Mesothelial cell of epicardium (in vitro differentiated cells): ENCODE measurements at regions not wholly inside any gene's neighbourhood (a gene's known extent, or its start where the extent isn't known, plus 50 kb on each side); places are given as distances from the start of the nearest gene placed in this dataset.

Experiments
- DNase-seq, 2 experiments: peaks; one replicate each; pipeline ENCODE4 v3.0.0; 2021; ENCODE audit warnings: low spot score in 2 of 2; ENCODE audit not compliant: unreplicated experiment in 2 of 2
- H3K27ac Mint-ChIP-seq: 2 replicates; pipeline ENCODE4 v1.8.0; 2021; ENCODE audit warnings: mixed read lengths
- H3K27me3 Mint-ChIP-seq: 2 replicates; pipeline ENCODE4 v1.8.0; 2021; ENCODE audit warnings: low read depth, mixed read lengths
- H3K36me3 Mint-ChIP-seq: 2 replicates; pipeline ENCODE4 v1.8.0; 2021; ENCODE audit warnings: mixed read lengths
- H3K4me1 Mint-ChIP-seq: 2 replicates; pipeline ENCODE4 v1.8.0; 2021; ENCODE audit warnings: mixed read lengths
- H3K4me3 Mint-ChIP-seq: 2 replicates; pipeline ENCODE4 v1.8.0; 2021; ENCODE audit warnings: mild to moderate bottlenecking, moderate library complexity, mixed read lengths
- H3K9me3 Mint-ChIP-seq: 2 replicates; pipeline ENCODE4 v1.8.0; 2021; ENCODE audit warnings: mixed read lengths
- TF ChIP-seq, protein P1 (sequence below): fragments of 200-600 bp; sonication (generic); IDR thresholded peaks from one replicate; pipeline ENCODE4 v1.5.0; 2021; ENCODE audit warnings: antibody characterized with exemption; ENCODE audit not compliant: unreplicated experiment

DNA sequence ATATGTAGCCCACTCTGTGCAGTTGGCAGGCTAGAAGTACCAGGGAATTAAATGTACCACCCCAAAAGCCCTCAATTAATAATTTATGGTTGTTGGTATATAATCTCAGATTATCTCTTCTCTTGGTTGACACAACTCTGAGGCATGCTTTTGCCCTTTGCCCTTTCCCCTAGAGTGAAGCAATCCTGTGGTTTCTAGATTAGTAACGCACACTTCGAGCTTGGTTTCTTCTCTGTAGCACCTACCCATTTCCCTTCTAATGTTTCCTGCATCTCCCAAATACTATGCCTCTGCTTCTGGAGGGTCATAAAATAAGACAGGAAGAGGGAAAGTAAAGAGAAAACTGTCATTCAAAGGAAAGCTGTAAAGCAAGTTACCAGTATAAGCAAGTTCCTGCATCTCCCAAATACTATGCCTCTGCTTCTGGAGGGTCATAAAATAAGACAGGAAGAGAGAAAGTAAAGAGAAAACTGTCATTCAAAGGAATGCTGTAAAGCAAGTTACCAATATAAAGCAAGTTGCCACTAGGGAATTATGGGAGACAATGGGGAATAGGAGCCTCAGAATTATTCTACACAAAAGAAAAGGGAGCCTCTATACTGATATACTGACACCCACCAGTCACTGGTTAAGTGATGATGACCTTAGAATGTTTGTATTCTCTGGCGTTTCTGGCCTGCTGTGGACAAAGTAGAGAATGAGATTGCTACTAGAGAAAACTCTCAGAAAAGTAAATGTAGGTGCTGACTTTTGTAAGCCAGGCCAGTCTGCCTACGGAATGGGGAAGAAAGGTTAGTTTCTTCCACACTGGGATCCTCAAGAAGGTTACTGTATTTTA is 862.6 kb upstream of the MAN1A1 start:
- no peak overlapping the region for H3K27ac Mint-ChIP-seq

DNA sequence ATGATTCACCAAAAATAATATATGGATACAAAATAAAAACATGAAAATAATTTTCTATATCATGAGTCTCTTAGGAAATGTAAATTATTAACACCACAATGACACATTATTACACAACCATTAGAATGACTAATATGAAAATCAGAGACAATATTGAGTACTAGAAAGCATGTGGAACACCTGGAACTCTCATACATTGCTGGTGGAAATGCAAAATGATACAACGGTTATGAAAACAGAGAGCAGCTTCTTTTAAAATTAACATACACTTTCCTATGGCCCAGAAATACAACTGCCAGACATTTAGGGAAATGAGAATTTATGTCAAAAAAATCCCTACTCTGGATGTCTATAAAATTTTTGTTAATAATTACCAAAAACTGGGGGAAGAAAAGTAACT is 853.3 kb upstream of the MAN1A1 start:
- TF ChIP-seq, protein P1, sequence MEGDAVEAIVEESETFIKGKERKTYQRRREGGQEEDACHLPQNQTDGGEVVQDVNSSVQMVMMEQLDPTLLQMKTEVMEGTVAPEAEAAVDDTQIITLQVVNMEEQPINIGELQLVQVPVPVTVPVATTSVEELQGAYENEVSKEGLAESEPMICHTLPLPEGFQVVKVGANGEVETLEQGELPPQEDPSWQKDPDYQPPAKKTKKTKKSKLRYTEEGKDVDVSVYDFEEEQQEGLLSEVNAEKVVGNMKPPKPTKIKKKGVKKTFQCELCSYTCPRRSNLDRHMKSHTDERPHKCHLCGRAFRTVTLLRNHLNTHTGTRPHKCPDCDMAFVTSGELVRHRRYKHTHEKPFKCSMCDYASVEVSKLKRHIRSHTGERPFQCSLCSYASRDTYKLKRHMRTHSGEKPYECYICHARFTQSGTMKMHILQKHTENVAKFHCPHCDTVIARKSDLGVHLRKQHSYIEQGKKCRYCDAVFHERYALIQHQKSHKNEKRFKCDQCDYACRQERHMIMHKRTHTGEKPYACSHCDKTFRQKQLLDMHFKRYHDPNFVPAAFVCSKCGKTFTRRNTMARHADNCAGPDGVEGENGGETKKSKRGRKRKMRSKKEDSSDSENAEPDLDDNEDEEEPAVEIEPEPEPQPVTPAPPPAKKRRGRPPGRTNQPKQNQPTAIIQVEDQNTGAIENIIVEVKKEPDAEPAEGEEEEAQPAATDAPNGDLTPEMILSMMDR, result no peak
- Mint-ChIP-seq H3K4me3 (no peak overlapping the region), H3K4me1 (peaks cover 4% of the 10 kb centered on the region), H3K27ac (no peak overlapping the region), H3K27me3 (no peaks in the 10 kb centered on the region), H3K9me3 (peaks cover under 1% of the 10 kb centered on the region), H3K36me3 (no peaks in the 10 kb centered on the region)
- no peak for DNase-seq

More for the DNA sequence above, 862.6 kb upstream of the MAN1A1 start:
- Mint-ChIP-seq H3K27me3 (no peaks in the 10 kb centered on the region), H3K4me1 (peaks cover 34% of the 10 kb centered on the region), H3K36me3 (no peaks in the 10 kb centered on the region), H3K4me3 (no peak overlapping the region), H3K9me3 (peaks cover 18% of the 10 kb centered on the region)
- TF ChIP-seq, protein P1, result no peak
- DNase-seq, result no peak

DNA sequence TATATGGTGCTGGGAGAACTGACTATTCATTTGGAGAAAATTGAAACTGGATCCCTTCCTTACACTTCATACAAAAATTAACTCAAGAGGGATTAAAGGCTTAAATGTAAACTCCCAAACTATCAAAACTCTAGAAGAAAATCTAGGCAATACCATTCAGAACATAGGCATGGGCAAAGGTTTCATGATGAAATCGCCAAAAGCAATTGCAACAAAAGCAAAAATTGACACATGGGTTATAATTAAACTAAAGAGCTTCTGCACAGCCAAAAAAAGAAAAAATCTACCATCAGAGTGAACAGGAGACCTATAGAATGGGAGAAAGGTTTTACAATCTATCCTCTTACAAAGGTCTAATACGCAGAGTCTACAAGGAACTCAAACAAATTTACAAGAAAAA is 851.3 kb upstream of the MAN1A1 start:
- Mint-ChIP-seq H3K27me3 (no peaks in the 10 kb centered on the region), H3K27ac (no peak overlapping the region), H3K36me3 (no peaks in the 10 kb centered on the region), H3K9me3 (no peaks in the 10 kb centered on the region), H3K4me1 (peaks cover 16% of the 10 kb centered on the region), H3K4me3 (no peak overlapping the region)
- DNase-seq, result no peak
- TF ChIP-seq, protein P1, result no peak

DNA sequence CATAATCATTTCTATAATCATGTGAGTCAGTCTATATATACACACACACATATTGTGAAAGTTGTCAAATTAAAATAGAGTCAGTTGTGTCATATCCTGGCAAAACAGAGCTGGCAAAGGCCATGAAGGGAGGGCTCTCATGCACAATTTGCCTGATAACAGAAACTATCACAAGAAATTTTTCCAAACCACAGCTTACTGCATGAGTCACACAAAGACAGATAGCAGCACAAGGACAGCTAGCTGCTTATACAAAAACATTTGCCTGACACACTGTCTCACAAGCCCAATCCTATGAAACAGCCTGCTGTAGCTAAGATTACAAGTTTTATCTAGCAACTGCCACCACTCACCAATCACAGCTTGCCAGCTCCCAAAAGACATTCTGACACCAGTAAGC is 848.5 kb upstream of the MAN1A1 start:
- Mint-ChIP-seq H3K4me3 (no peak overlapping the region), H3K27ac (peak overlapping the region; percentile 39), H3K9me3 (no peaks in the 10 kb centered on the region), H3K4me1 (peaks cover 16% of the 10 kb centered on the region), H3K36me3 (no peaks in the 10 kb centered on the region), H3K27me3 (no peaks in the 10 kb centered on the region)
- TF ChIP-seq, protein P1, result no peak
- DNase-seq, result no peak

DNA sequence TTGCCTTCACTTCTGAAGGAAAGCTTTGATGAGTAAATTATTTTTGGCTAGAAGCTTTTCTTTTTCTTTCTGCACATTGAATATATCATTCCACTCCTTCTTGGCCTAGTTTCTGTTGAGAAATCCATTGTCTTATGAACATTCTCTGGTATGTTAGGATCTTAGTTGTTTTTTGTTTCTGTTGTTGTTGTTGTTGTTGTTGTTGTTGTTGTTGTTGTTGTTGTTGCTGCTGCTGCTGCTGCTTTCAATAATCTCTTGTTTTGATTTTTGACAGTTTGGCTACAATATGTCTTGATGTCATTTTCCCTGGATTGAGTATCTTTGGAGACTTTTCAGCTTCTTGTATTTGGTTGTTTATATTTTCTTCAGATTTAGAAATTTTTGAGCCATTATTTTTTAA is 836.5 kb upstream of the MAN1A1 start:
- H3K4me3 Mint-ChIP-seq, result no peak overlapping the region
- H3K36me3 Mint-ChIP-seq, result no peaks in the 10 kb centered on the region
- no peaks in the 10 kb centered on the region for H3K9me3 Mint-ChIP-seq
- no peaks in the 10 kb centered on the region for H3K4me1 Mint-ChIP-seq
- TF ChIP-seq, protein P1, result no peak
- peaks cover 3% of the 10 kb centered on the region for H3K27me3 Mint-ChIP-seq
- no peak overlapping the region for H3K27ac Mint-ChIP-seq
- DNase-seq, result no peak
